ENCODE measurements at regions not wholly inside any gene's neighbourhood (a gene's known extent, or its start where the extent isn't known, plus 50 kb on each side); places are given as distances from the start of the nearest gene placed in this dataset.
"Not testable (repeated sequence)": the region's sequence is repeated elsewhere in the genome, so short reads cannot be mapped to it uniquely, and the experiment has no call there.

GRCh38 chr7:69283421-69283820 lies 314.9 kb upstream of the AUTS2 start:
- DNase-seq (ENCODE audit: low read depth, low spot score), result no peak
- no peak for TF ChIP-seq CTCF (conservative IDR thresholded peaks at IDR 0.05)
- Mint-ChIP-seq H3K27me3 (ENCODE audit: low read depth) (no peaks in the 10 kb centered on the region), H3K4me1 (no peaks in the 10 kb centered on the region), H3K4me3 (no peak overlapping the region), H3K9me3 (no peaks in the 10 kb centered on the region), H3K27ac (ENCODE audit: unreplicated experiment) (no peak overlapping the region), H3K36me3 (ENCODE audit: low read depth) (no peaks in the 10 kb centered on the region)

GRCh38 chr7:69285854-69286253 lies 312.4 kb upstream of the AUTS2 start:
- H3K4me3 Mint-ChIP-seq, result no peak overlapping the region
- DNase-seq (ENCODE audit: low read depth, low spot score), result no peak
- H3K9me3 Mint-ChIP-seq, result no peaks in the 10 kb centered on the region
- no peaks in the 10 kb centered on the region for H3K27me3 Mint-ChIP-seq (ENCODE audit: low read depth)
- H3K36me3 Mint-ChIP-seq (ENCODE audit: low read depth), result no peaks in the 10 kb centered on the region
- TF ChIP-seq CTCF (conservative IDR thresholded peaks at IDR 0.05), result no peak
- no peaks in the 10 kb centered on the region for H3K4me1 Mint-ChIP-seq
- no peak overlapping the region for H3K27ac Mint-ChIP-seq (ENCODE audit: unreplicated experiment)

GRCh38 chr7:69295977-69296376 lies 302.3 kb upstream of the AUTS2 start:
- DNase-seq (ENCODE audit: low read depth, low spot score), result no peak
- Mint-ChIP-seq H3K36me3 (ENCODE audit: low read depth) (no peaks in the 10 kb centered on the region), H3K9me3 (no peaks in the 10 kb centered on the region), H3K4me1 (no peaks in the 10 kb centered on the region), H3K27ac (ENCODE audit: unreplicated experiment) (no peak overlapping the region), H3K27me3 (ENCODE audit: low read depth) (no peaks in the 10 kb centered on the region), H3K4me3 (no peak overlapping the region)
- TF ChIP-seq CTCF (conservative IDR thresholded peaks at IDR 0.05), result no peak

GRCh38 chr7:69301253-69301652 lies 297.0 kb upstream of the AUTS2 start:
- Mint-ChIP-seq H3K4me1 (no peaks in the 10 kb centered on the region), H3K27ac (ENCODE audit: unreplicated experiment) (no peak overlapping the region), H3K27me3 (ENCODE audit: low read depth) (no peaks in the 10 kb centered on the region), H3K36me3 (ENCODE audit: low read depth) (no peaks in the 10 kb centered on the region), H3K4me3 (no peak overlapping the region), H3K9me3 (no peaks in the 10 kb centered on the region)
- no peak for DNase-seq (ENCODE audit: low read depth, low spot score)
- no peak for TF ChIP-seq CTCF (conservative IDR thresholded peaks at IDR 0.05)

- Mint-ChIP-seq H3K4me3 (no peak overlapping the region), H3K27me3 (ENCODE audit: low read depth) (no peaks in the 10 kb centered on the region), H3K27ac (ENCODE audit: unreplicated experiment) (no peak overlapping the region), H3K9me3 (no peaks in the 10 kb centered on the region), H3K36me3 (ENCODE audit: low read depth) (no peaks in the 10 kb centered on the region), H3K4me1 (peaks cover 3% of the 10 kb centered on the region)
- no peak for TF ChIP-seq CTCF (conservative IDR thresholded peaks at IDR 0.05)
- no peak for DNase-seq (ENCODE audit: low read depth, low spot score)
Observed at GRCh38 chr7:69309601-69310000, 288.7 kb upstream of the AUTS2 start.

GRCh38 chr7:69311489-69311888 lies 286.8 kb upstream of the AUTS2 start:
- Mint-ChIP-seq H3K27me3 (ENCODE audit: low read depth) (no peaks in the 10 kb centered on the region), H3K36me3 (ENCODE audit: low read depth) (no peaks in the 10 kb centered on the region), H3K9me3 (no peaks in the 10 kb centered on the region), H3K4me1 (peaks cover 3% of the 10 kb centered on the region), H3K4me3 (no peak overlapping the region), H3K27ac (ENCODE audit: unreplicated experiment) (no peak overlapping the region)
- no peak for DNase-seq (ENCODE audit: low read depth, low spot score)
- no peak for TF ChIP-seq CTCF (conservative IDR thresholded peaks at IDR 0.05)

GRCh38 chr7:69313852-69314251 lies 284.4 kb upstream of the AUTS2 start:
- H3K9me3 Mint-ChIP-seq; DNase-seq (ENCODE audit: low read depth, low spot score); H3K4me3 Mint-ChIP-seq; H3K27me3 Mint-ChIP-seq (ENCODE audit: low read depth); H3K27ac Mint-ChIP-seq (ENCODE audit: unreplicated experiment); H3K36me3 Mint-ChIP-seq (ENCODE audit: low read depth); H3K4me1 Mint-ChIP-seq: not testable (repeated sequence)
